GM06990 (cell line): ENCODE measurements at regions not wholly inside any gene's neighbourhood (a gene's known extent, or its start where the extent isn't known, plus 50 kb on each side); places are given as distances from the start of the nearest gene placed in this dataset.

ENCODE experiments used
- DNase-seq: peaks from one replicate; pipeline ENCODE4 v3.0.0-alpha.2; 2011; ENCODE audit not compliant: insufficient read length; ENCODE audit errors: extremely low read depth
- H3K27me3 ChIP-seq: replicated peaks from 2 replicates; pipeline ENCODE4 v1.6.0; 2011; ENCODE audit warnings: low read length; ENCODE audit not compliant: control insufficient read depth, insufficient read depth
- H3K36me3 ChIP-seq: 2 replicates; pipeline ENCODE4 v1.5.1; 2011; ENCODE audit warnings: low read length; ENCODE audit not compliant: control insufficient read depth, insufficient read depth
- H3K4me3 ChIP-seq: replicated peaks from 2 replicates; pipeline ENCODE4 v1.5.1; 2011; ENCODE audit warnings: low read depth, mild to moderate bottlenecking, control low read depth, low read length
- TF ChIP-seq, protein P1 (sequence below): IDR thresholded peaks from 2 replicates; pipeline ENCODE4 v1.5.1; 2011; ENCODE audit warnings: low read length, control low read depth, mild to moderate bottlenecking, inconsistent platforms; ENCODE audit not compliant: insufficient read depth, poor library complexity, severe bottlenecking

DNA sequence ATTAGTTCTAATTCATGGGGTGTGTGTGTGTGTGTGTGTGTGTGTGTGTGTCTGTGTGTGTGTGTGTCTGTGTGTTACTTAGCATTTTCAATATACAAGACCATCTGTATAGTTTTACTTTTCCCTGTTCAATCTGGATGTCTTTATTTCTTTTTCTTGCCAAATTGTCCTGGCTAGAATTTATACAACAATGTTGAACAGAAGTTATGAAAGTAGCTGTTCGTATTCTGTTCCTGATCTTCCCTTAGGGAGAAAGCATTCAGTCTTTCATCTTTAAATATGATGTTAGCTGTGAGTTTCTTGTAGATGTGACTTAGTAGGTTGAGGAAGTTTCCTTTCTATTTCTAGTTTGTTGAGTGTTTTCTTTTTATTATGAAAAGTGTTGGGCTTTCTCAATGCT lies 101.0 kb upstream of the ADRA1D start:
- no peak for DNase-seq
- TF ChIP-seq, protein P1, sequence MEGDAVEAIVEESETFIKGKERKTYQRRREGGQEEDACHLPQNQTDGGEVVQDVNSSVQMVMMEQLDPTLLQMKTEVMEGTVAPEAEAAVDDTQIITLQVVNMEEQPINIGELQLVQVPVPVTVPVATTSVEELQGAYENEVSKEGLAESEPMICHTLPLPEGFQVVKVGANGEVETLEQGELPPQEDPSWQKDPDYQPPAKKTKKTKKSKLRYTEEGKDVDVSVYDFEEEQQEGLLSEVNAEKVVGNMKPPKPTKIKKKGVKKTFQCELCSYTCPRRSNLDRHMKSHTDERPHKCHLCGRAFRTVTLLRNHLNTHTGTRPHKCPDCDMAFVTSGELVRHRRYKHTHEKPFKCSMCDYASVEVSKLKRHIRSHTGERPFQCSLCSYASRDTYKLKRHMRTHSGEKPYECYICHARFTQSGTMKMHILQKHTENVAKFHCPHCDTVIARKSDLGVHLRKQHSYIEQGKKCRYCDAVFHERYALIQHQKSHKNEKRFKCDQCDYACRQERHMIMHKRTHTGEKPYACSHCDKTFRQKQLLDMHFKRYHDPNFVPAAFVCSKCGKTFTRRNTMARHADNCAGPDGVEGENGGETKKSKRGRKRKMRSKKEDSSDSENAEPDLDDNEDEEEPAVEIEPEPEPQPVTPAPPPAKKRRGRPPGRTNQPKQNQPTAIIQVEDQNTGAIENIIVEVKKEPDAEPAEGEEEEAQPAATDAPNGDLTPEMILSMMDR: no peak

DNA sequence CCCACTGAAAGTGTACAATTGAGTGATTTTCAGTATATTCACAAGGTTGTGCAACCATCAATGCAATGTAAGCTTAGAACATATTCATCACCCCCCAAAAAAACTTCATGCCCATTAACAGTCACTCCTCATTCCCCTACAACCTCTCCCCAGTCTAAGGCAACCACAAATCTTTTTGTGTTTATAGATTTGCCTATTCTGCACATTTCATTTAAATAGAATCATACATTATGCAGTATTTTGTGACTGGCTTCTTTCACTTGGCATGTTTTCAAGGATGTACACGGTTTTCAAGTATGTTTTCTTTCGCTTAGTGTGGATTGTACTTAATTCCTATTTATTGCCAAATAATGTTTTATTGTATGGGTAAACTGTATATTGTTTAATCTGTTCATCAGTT lies 95.6 kb upstream of the ADRA1D start:
- DNase-seq: no peak
- Histone ChIP-seq H3K4me3 (no peak overlapping the region), H3K27me3 (no peaks in the 10 kb centered on the region; the same call in 1 of the 2 replicates), H3K36me3 (no peaks in the 10 kb centered on the region)
- TF ChIP-seq, protein P1: no peak

More for the DNA sequence above, 101.0 kb upstream of the ADRA1D start:
- Histone ChIP-seq H3K4me3 (no peak overlapping the region), H3K36me3 (no peaks in the 10 kb centered on the region), H3K27me3 (no peaks in the 10 kb centered on the region; the same call in 1 of the 2 replicates)

DNA sequence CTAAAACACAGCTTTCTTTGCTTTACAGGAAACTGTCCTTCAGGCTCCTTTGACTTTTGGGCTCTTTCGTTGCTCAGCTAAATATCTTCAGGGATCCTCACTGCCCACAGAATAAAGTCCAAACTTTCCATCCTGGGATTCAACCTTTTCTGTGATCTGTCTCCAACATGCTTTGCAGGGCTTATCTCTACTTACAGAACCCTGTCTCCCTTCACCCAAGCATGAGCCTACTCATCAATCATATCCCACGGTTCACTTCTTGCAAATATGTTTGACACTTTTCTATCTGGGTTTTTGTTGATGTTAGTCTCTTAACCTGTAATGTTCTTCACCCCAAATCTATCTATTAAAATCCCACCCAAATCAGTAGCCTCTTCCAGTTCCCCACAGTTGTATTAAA lies 93.5 kb upstream of the ADRA1D start:
- Histone ChIP-seq H3K4me3 (no peak overlapping the region), H3K36me3 (no peaks in the 10 kb centered on the region), H3K27me3 (no peaks in the 10 kb centered on the region; the same call in 1 of the 2 replicates)
- TF ChIP-seq, protein P1: no peak
- no peak for DNase-seq

DNA sequence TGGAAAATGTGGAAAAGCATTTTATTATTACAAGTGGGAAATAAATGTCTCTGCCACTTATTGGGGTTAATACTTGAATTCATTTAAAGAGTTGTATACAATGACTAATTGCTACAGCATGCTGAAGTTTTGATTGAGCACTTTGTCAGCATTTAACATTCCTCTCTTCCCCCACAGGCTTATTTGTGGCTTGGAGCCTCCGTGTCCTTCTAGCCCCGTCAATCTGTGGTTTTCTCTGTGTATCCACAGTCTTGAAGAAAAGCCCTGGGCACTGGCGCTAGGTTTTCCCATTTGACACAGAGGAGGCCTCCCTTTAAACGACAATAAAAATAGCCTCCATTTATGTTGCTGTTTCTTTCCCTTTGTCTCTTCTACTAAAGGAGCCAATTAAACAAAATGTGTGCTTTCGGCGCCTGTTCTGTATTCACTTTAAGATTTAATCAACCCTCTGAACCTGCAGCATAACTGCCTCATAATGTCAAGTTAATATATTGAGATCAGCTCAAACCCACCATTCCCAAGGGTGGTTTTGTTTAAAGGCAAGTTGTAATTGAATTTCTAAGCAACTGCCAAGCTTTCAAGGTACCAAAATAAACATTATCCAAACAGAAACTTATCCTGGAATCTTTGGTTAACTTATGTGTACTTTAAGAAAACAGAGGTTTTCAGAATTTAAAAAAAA lies 92.9 kb upstream of the ADRA1D start:
- no peak overlapping the region for H3K4me3 ChIP-seq
- H3K27me3 ChIP-seq: no peaks in the 10 kb centered on the region; the same call in 1 of the 2 replicates
- DNase-seq: no peak
- TF ChIP-seq, protein P1: no peak
- H3K36me3 ChIP-seq: no peaks in the 10 kb centered on the region

DNA sequence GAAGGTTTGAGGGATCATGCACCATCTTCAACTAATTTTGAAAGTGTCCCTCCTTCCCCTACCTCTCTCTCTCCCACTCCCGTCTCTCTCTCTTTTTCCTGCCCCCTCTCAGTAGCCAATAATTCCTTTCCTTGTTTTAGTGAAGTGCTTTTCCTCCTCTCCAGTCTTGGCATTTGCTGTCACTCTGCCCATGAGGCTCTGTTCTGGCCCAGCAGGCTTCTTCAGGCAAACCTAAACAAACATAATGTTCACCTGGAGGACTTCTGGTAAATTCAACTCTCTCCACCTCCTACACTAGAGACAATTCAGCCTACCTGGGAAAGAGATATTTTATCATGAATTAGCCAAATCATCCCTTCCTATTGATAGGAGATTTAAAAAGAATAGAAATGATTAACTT lies 86.6 kb upstream of the ADRA1D start:
- no peak overlapping the region for H3K4me3 ChIP-seq
- no peaks in the 10 kb centered on the region; the same call in 1 of the 2 replicates for H3K27me3 ChIP-seq
- no peak for DNase-seq
- TF ChIP-seq, protein P1: no peak
- no peaks in the 10 kb centered on the region for H3K36me3 ChIP-seq
